T-helper 1 cell treated with Interleukin-12 subunit alpha and Interleukin-12 subunit beta and Interleukin-4 antibody, amounts not matched to agents 30 μg/mL and 1 μg/mL, for 36 hours (primary cell): ENCODE measurements at regions not wholly inside any gene's neighbourhood (a gene's known extent, or its start where the extent isn't known, plus 50 kb on each side); places are given as distances from the start of the nearest gene placed in this dataset.

Experiments used
- H3K27ac Mint-ChIP-seq: one replicate; pipeline ENCODE4 v1.8.0; 2021; ENCODE audit warnings: mild to moderate bottlenecking, mixed read lengths
- H3K27me3 Mint-ChIP-seq: one replicate; pipeline ENCODE4 v1.8.0; 2021; ENCODE audit warnings: low read depth, mixed read lengths
- H3K36me3 Mint-ChIP-seq: one replicate; pipeline ENCODE4 v1.8.0; 2021; ENCODE audit warnings: low read depth, mixed read lengths
- H3K4me1 Mint-ChIP-seq: one replicate; pipeline ENCODE4 v1.8.0; 2021; ENCODE audit warnings: low read depth, mixed read lengths
- H3K4me3 Mint-ChIP-seq: one replicate; pipeline ENCODE4 v1.8.0; 2021; ENCODE audit warnings: mild to moderate bottlenecking, moderate library complexity, mixed read lengths
- H3K9me3 Mint-ChIP-seq: one replicate; pipeline ENCODE4 v1.8.0; 2021; ENCODE audit warnings: mixed read lengths

- no peak overlapping the region for H3K4me3 Mint-ChIP-seq
- no peaks in the 10 kb centered on the region for H3K4me1 Mint-ChIP-seq
- H3K9me3 Mint-ChIP-seq, result no peaks in the 10 kb centered on the region
- no peaks in the 10 kb centered on the region for H3K27me3 Mint-ChIP-seq
- no peaks in the 10 kb centered on the region for H3K36me3 Mint-ChIP-seq
- H3K27ac Mint-ChIP-seq, result no peak overlapping the region
Observed at GRCh38 chr21:24824209-24824608, 783.1 kb downstream of the MRPL39 start.

- Mint-ChIP-seq H3K9me3 (no peaks in the 10 kb centered on the region), H3K27ac (no peak overlapping the region), H3K27me3 (no peaks in the 10 kb centered on the region), H3K4me1 (no peaks in the 10 kb centered on the region), H3K4me3 (no peak overlapping the region), H3K36me3 (no peaks in the 10 kb centered on the region)
Observed at GRCh38 chr21:24823247-24823646, 784.0 kb downstream of the MRPL39 start.

- Mint-ChIP-seq H3K36me3 (no peaks in the 10 kb centered on the region), H3K4me3 (no peak overlapping the region), H3K27ac (no peak overlapping the region), H3K9me3 (no peaks in the 10 kb centered on the region), H3K27me3 (no peaks in the 10 kb centered on the region), H3K4me1 (no peaks in the 10 kb centered on the region)
Observed at GRCh38 chr21:24785033-24785432, 822.2 kb downstream of the MRPL39 start.

GRCh38 chr21:24781146-24781545 lies 826.1 kb downstream of the MRPL39 start:
- H3K27me3 Mint-ChIP-seq, result no peaks in the 10 kb centered on the region
- H3K4me1 Mint-ChIP-seq, result no peaks in the 10 kb centered on the region
- no peak overlapping the region for H3K27ac Mint-ChIP-seq
- no peaks in the 10 kb centered on the region for H3K36me3 Mint-ChIP-seq
- no peaks in the 10 kb centered on the region for H3K9me3 Mint-ChIP-seq
- no peak overlapping the region for H3K4me3 Mint-ChIP-seq

- Mint-ChIP-seq H3K27me3 (no peaks in the 10 kb centered on the region), H3K36me3 (no peaks in the 10 kb centered on the region), H3K4me3 (no peak overlapping the region)
Observed at GRCh38 chr21:24759348-24760075, 847.8 kb downstream of the MRPL39 start.

GRCh38 chr21:24738063-24738462 lies 869.2 kb downstream of the MRPL39 start:
- Mint-ChIP-seq H3K27me3 (no peaks in the 10 kb centered on the region), H3K4me3 (no peak overlapping the region), H3K36me3 (no peaks in the 10 kb centered on the region), H3K9me3 (no peaks in the 10 kb centered on the region), H3K27ac (no peak overlapping the region), H3K4me1 (no peaks in the 10 kb centered on the region)

More at GRCh38 chr21:24759348-24760075, 847.8 kb downstream of the MRPL39 start:
- H3K27ac Mint-ChIP-seq, result no peak overlapping the region
- H3K4me1 Mint-ChIP-seq, result no peaks in the 10 kb centered on the region
- no peaks in the 10 kb centered on the region for H3K9me3 Mint-ChIP-seq

GRCh38 chr21:24737296-24737850 lies 869.9 kb downstream of the MRPL39 start:
- H3K27me3 Mint-ChIP-seq, result no peaks in the 10 kb centered on the region
- H3K4me3 Mint-ChIP-seq, result no peak overlapping the region
- no peaks in the 10 kb centered on the region for H3K4me1 Mint-ChIP-seq
- no peaks in the 10 kb centered on the region for H3K9me3 Mint-ChIP-seq
- H3K27ac Mint-ChIP-seq, result no peak overlapping the region
- H3K36me3 Mint-ChIP-seq, result no peaks in the 10 kb centered on the region

GRCh38 chr21:24730661-24731060 lies 876.6 kb downstream of the MRPL39 start:
- Mint-ChIP-seq H3K9me3 (no peaks in the 10 kb centered on the region), H3K27me3 (no peaks in the 10 kb centered on the region), H3K36me3 (no peaks in the 10 kb centered on the region), H3K27ac (no peak overlapping the region), H3K4me3 (no peak overlapping the region), H3K4me1 (no peaks in the 10 kb centered on the region)

- H3K36me3 Mint-ChIP-seq, result no peaks in the 10 kb centered on the region
Observed at GRCh38 chr21:24729568-24729967, 877.7 kb downstream of the MRPL39 start.

GRCh38 chr21:24727803-24728440 lies 879.4 kb downstream of the MRPL39 start:
- no peaks in the 10 kb centered on the region for H3K4me1 Mint-ChIP-seq
- H3K27ac Mint-ChIP-seq, result no peak overlapping the region
- no peaks in the 10 kb centered on the region for H3K9me3 Mint-ChIP-seq
- no peak overlapping the region for H3K4me3 Mint-ChIP-seq
- no peaks in the 10 kb centered on the region for H3K36me3 Mint-ChIP-seq
- H3K27me3 Mint-ChIP-seq, result no peaks in the 10 kb centered on the region

More at GRCh38 chr21:24729568-24729967, 877.7 kb downstream of the MRPL39 start:
- no peak overlapping the region for H3K27ac Mint-ChIP-seq
- no peaks in the 10 kb centered on the region for H3K9me3 Mint-ChIP-seq
- no peak overlapping the region for H3K4me3 Mint-ChIP-seq
- no peaks in the 10 kb centered on the region for H3K27me3 Mint-ChIP-seq
- no peaks in the 10 kb centered on the region for H3K4me1 Mint-ChIP-seq

GRCh38 chr21:24716281-24716918 lies 890.9 kb downstream of the MRPL39 start:
- Mint-ChIP-seq H3K4me3 (no peak overlapping the region), H3K9me3 (no peaks in the 10 kb centered on the region), H3K27ac (no peak overlapping the region), H3K4me1 (no peaks in the 10 kb centered on the region), H3K27me3 (no peaks in the 10 kb centered on the region), H3K36me3 (no peaks in the 10 kb centered on the region)

- H3K36me3 Mint-ChIP-seq, result no peaks in the 10 kb centered on the region
- H3K4me3 Mint-ChIP-seq, result no peak overlapping the region
- H3K27ac Mint-ChIP-seq, result no peak overlapping the region
- no peaks in the 10 kb centered on the region for H3K27me3 Mint-ChIP-seq
- peaks cover 3% of the 10 kb centered on the region for H3K9me3 Mint-ChIP-seq
- H3K4me1 Mint-ChIP-seq, result no peaks in the 10 kb centered on the region
Observed at GRCh38 chr21:24714646-24715200, 892.6 kb downstream of the MRPL39 start.

- Mint-ChIP-seq H3K4me3 (no peak overlapping the region), H3K4me1 (no peaks in the 10 kb centered on the region), H3K36me3 (no peaks in the 10 kb centered on the region), H3K9me3 (peaks cover 6% of the 10 kb centered on the region), H3K27ac (no peak overlapping the region), H3K27me3 (no peaks in the 10 kb centered on the region)
Observed at GRCh38 chr21:24705201-24705600, 902.1 kb downstream of the MRPL39 start.

GRCh38 chr21:24693779-24694178 lies 913.5 kb downstream of the MRPL39 start:
- H3K4me1 Mint-ChIP-seq, result no peaks in the 10 kb centered on the region

More at GRCh38 chr21:24693779-24694178, 913.5 kb downstream of the MRPL39 start:
- Mint-ChIP-seq H3K27me3 (no peaks in the 10 kb centered on the region), H3K9me3 (peaks cover 4% of the 10 kb centered on the region), H3K36me3 (no peaks in the 10 kb centered on the region), H3K27ac (no peak overlapping the region), H3K4me3 (no peak overlapping the region)
